ENCODE measurements at regions not wholly inside any gene's neighbourhood (a gene's known extent, or its start where the extent isn't known, plus 50 kb on each side); places are given as distances from the start of the nearest gene placed in this dataset.

DNA sequence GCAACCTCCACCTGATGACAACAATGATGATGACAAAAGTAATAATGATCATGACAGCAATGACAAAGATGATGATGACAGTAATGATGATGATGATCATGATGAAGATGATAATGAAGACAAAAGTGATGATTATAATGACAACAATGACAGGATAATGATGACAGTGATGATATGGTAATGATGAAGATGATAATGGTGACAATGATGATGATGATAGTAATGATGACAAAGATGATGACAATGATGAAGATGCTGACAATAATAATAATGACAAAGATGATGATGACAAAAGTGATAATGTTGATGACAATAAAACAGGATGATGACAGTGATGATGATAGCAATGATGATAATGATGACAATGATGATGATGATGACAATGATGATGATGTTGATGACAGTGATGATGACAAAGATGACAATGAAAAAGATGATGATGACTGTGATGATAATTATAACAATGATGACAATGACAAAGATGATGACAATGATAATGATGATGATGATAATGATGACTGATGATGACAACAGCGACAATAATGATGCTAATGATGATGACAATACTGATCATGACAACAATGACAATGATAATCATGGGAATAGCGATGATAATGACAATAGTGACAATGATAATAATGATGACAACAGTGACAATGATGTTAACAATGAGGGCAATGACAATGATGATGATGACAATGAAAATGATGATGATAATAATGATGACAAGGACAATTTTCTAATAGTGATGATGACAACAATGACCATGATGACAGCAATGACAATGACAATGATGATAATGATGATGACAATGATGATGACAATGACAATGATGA is 1106.5 kb upstream of the AUTS2 start:
- TF ChIP-seq JUND (IDR thresholded peaks at IDR 0.05; ENCODE audit: low read length) (no peak), RNF2 (IDR thresholded peaks at IDR 0.05; ENCODE audit: borderline replicate concordance, low read depth, low read length, missing control alignments, poor library complexity, severe bottlenecking) (no peak), POLR2A (IDR thresholded peaks at IDR 0.05; ENCODE audit: control extremely low read depth in 1 of 2, low read depth in 2 of 2, low read length in 2 of 2) (no peak)
- TF ChIP-seq, protein P1, sequence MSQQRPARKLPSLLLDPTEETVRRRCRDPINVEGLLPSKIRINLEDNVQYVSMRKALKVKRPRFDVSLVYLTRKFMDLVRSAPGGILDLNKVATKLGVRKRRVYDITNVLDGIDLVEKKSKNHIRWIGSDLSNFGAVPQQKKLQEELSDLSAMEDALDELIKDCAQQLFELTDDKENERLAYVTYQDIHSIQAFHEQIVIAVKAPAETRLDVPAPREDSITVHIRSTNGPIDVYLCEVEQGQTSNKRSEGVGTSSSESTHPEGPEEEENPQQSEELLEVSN (IDR thresholded peaks at IDR 0.05) = no peak
- TF ChIP-seq, protein P2, sequence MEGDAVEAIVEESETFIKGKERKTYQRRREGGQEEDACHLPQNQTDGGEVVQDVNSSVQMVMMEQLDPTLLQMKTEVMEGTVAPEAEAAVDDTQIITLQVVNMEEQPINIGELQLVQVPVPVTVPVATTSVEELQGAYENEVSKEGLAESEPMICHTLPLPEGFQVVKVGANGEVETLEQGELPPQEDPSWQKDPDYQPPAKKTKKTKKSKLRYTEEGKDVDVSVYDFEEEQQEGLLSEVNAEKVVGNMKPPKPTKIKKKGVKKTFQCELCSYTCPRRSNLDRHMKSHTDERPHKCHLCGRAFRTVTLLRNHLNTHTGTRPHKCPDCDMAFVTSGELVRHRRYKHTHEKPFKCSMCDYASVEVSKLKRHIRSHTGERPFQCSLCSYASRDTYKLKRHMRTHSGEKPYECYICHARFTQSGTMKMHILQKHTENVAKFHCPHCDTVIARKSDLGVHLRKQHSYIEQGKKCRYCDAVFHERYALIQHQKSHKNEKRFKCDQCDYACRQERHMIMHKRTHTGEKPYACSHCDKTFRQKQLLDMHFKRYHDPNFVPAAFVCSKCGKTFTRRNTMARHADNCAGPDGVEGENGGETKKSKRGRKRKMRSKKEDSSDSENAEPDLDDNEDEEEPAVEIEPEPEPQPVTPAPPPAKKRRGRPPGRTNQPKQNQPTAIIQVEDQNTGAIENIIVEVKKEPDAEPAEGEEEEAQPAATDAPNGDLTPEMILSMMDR (IDR thresholded peaks at IDR 0.05; ENCODE audit: control extremely low read depth in 1 of 3, insufficient read depth in 1 of 3, low read depth in 1 of 3, low read length in 3 of 3) = no peak

All from H1 (cell line).